OCI-LY7 (cell line): ENCODE measurements at regions not wholly inside any gene's neighbourhood (a gene's known extent, or its start where the extent isn't known, plus 50 kb on each side); places are given as distances from the start of the nearest gene placed in this dataset.

Experiments used
- BruUV-seq: library from RNA; stranded (reverse); fragments of 400-500 nt; replicated peaks from 2 replicates; lab custom pipeline; 2021; lab: Mats Ljungman, UMichigan
- CTCF ChIA-PET: fragments of 300-600 bp; sonication (Branson Sonifier 250); formaldehyde crosslinking; loops from one replicate; lab custom pipeline; 2022; ENCODE audit warnings: antibody characterized with exemption; ENCODE audit not compliant: unreplicated experiment; lab: Charles Lee
- POLR2A ChIA-PET: fragments of 300-600 bp; sonication (Branson Sonifier 250); formaldehyde crosslinking; loops from one replicate; lab custom pipeline; 2022; ENCODE audit warnings: antibody characterized with exemption; lab: Charles Lee
- DNase-seq: peaks from one replicate; pipeline ENCODE4 v3.0.0-alpha.2; 2015; ENCODE audit warnings: low spot score
- H2AFZ ChIP-seq: fragments of 200-600 bp; sonication (generic), shearing (Covaris generic); 2 replicates; pipeline ENCODE4 v1.6.1; 2014; ENCODE audit warnings: mild to moderate bottlenecking, antibody characterized with exemption, low read length, moderate library complexity
- H3K27ac ChIP-seq: fragments of 200-600 bp; sonication (generic); 2 replicates; pipeline ENCODE4 v1.5.1; 2014; ENCODE audit warnings: mixed run types, low read depth, mild to moderate bottlenecking, moderate library complexity, low read length, inconsistent platforms; ENCODE audit not compliant: poor library complexity, severe bottlenecking
- H3K36me3 ChIP-seq: fragments of 200-600 bp; sonication (generic); 2 replicates; pipeline ENCODE4 v1.6.1; 2014; ENCODE audit warnings: mild to moderate bottlenecking, antibody characterized with exemption, low read length, moderate library complexity, mixed read lengths; ENCODE audit not compliant: insufficient read depth
- H3K4me1 ChIP-seq: fragments of 200-600 bp; sonication (generic); 2 replicates; pipeline ENCODE4 v1.5.1; 2014; ENCODE audit warnings: mild to moderate bottlenecking, low read length; ENCODE audit not compliant: insufficient read depth, poor library complexity, severe bottlenecking
- H3K4me2 ChIP-seq: fragments of 200-600 bp; sonication (generic); 2 replicates; pipeline ENCODE4 v1.6.1; 2014; ENCODE audit warnings: mild to moderate bottlenecking, low read length
- H3K4me3 ChIP-seq: fragments of 200-600 bp; sonication (generic); 2 replicates; pipeline ENCODE4 v1.5.1; 2014; ENCODE audit warnings: mild to moderate bottlenecking, low read depth, low read length; ENCODE audit not compliant: poor library complexity, severe bottlenecking
- H3K79me2 ChIP-seq: fragments of 200-600 bp; sonication (generic); 2 replicates; pipeline ENCODE4 v1.6.1; 2016; ENCODE audit warnings: low read depth, mild to moderate bottlenecking, low read length, moderate library complexity, mixed read lengths; ENCODE audit not compliant: insufficient read depth
- H3K9me2 ChIP-seq: fragments of 200-600 bp; sonication (generic); 2 replicates; pipeline ENCODE4 v1.6.1; 2016; ENCODE audit warnings: mild to moderate bottlenecking, low read length, mixed read lengths; ENCODE audit not compliant: insufficient read depth
- H3K9me3 ChIP-seq: fragments of 200-600 bp; sonication (generic); 2 replicates; pipeline ENCODE4 v1.6.1; 2014; ENCODE audit warnings: mild to moderate bottlenecking, mixed run types, low read length, mixed read lengths
- H4K20me1 ChIP-seq: fragments of 200-600 bp; sonication (generic); 2 replicates; pipeline ENCODE4 v1.6.1; 2014; ENCODE audit warnings: mild to moderate bottlenecking, antibody characterized with exemption, low read length, moderate library complexity, mixed read lengths; ENCODE audit not compliant: insufficient read depth
- EZH2phosphoT487 ChIP-seq: fragments of 200-600 bp; sonication (generic); IDR thresholded peaks from 2 replicates; pipeline ENCODE4 v1.6.1; 2018; ENCODE audit warnings: low read depth, borderline replicate concordance, mild to moderate bottlenecking, mixed run types, antibody characterized with exemption, low read length, moderate library complexity, mixed read lengths
- intact Hi-C: fragments of 100-400 bp; cut with micrococcal nuclease; formaldehyde crosslinking; loops from one replicate; pipeline ENCODE4 v1.10.0; 2022; ENCODE audit not compliant: unreplicated experiment
- TF ChIP-seq, protein P1 (sequence below): fragments of 200-600 bp; sonication (generic); conservative IDR thresholded peaks from 2 replicates; pipeline ENCODE4 v1.5.1; 2014; ENCODE audit warnings: mild to moderate bottlenecking, antibody characterized with exemption, low read length, moderate library complexity, mixed read lengths

DNA sequence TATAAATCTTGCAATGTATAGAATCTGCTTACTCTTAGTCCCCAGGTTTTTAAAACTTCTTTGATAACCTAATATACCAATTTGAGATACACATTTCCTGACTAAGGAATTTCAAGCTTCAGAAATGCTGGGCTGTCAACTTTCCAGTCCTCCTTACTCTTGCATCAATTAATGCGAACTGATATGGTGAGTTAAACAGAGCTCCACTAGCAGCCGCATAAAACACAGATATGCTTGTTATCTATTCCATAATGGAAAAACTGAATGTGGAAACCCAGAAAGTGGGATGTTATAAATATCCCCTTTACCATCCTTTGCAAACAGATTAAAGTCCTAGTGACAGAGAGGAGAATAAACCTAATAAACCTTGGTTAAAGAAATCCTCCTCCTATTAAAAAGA is 1913.7 kb downstream of the STIM2 start:
- POLR2A ChIA-PET, result no interaction called here
- no peak overlapping the region for H3K4me3 ChIP-seq
- DNase-seq, result no peak
- no peak overlapping the region for H3K4me2 ChIP-seq
- H3K9me3 ChIP-seq, result no peaks in the 10 kb centered on the region
- no peaks in the 10 kb centered on the region for H3K79me2 ChIP-seq
- intact Hi-C loops, result no loop called here
- no peak overlapping the region for H3K27ac ChIP-seq
- no peaks in the 10 kb centered on the region for H3K9me2 ChIP-seq
- no peak overlapping the region for H2AFZ ChIP-seq
- CTCF ChIA-PET, result no interaction called here
- no peaks in the 10 kb centered on the region for H3K4me1 ChIP-seq
- H4K20me1 ChIP-seq, result no peaks in the 10 kb centered on the region
- TF ChIP-seq, protein P1, sequence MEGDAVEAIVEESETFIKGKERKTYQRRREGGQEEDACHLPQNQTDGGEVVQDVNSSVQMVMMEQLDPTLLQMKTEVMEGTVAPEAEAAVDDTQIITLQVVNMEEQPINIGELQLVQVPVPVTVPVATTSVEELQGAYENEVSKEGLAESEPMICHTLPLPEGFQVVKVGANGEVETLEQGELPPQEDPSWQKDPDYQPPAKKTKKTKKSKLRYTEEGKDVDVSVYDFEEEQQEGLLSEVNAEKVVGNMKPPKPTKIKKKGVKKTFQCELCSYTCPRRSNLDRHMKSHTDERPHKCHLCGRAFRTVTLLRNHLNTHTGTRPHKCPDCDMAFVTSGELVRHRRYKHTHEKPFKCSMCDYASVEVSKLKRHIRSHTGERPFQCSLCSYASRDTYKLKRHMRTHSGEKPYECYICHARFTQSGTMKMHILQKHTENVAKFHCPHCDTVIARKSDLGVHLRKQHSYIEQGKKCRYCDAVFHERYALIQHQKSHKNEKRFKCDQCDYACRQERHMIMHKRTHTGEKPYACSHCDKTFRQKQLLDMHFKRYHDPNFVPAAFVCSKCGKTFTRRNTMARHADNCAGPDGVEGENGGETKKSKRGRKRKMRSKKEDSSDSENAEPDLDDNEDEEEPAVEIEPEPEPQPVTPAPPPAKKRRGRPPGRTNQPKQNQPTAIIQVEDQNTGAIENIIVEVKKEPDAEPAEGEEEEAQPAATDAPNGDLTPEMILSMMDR, result no peak
- TF ChIP-seq EZH2phosphoT487, result no peak
- no peaks in the 10 kb centered on the region for H3K36me3 ChIP-seq
- no TSS peak for BruUV-seq

GRCh38 chr4:28776004-28776403 is 1915.4 kb downstream of the STIM2 start:
- BruUV-seq, result no TSS peak
- Histone ChIP-seq H3K4me2 (no peak overlapping the region), H3K9me3 (no peaks in the 10 kb centered on the region), H3K4me3 (no peak overlapping the region), H3K4me1 (no peaks in the 10 kb centered on the region), H3K9me2 (no peaks in the 10 kb centered on the region), H3K79me2 (no peaks in the 10 kb centered on the region), H3K36me3 (no peaks in the 10 kb centered on the region), H2AFZ (no peak overlapping the region), H4K20me1 (no peaks in the 10 kb centered on the region), H3K27ac (no peak overlapping the region)
- TF ChIP-seq EZH2phosphoT487, result no peak
- TF ChIP-seq, protein P1, result no peak
- ChIA-PET POLR2A (no interaction called here), CTCF (no interaction called here)
- intact Hi-C loops, result no loop called here
- no peak for DNase-seq

- Histone ChIP-seq H3K36me3 (no peaks in the 10 kb centered on the region), H4K20me1 (no peaks in the 10 kb centered on the region), H3K4me3 (no peak overlapping the region), H2AFZ (no peak overlapping the region), H3K9me3 (no peaks in the 10 kb centered on the region), H3K4me1 (no peaks in the 10 kb centered on the region), H3K9me2 (no peaks in the 10 kb centered on the region), H3K79me2 (no peaks in the 10 kb centered on the region), H3K4me2 (no peak overlapping the region), H3K27ac (no peak overlapping the region)
- ChIA-PET POLR2A (interaction anchor here (0.6 kb wide), 1 partner anchor 837 kb away, joined by 3 read pairs; no protein-coding TSS in a partner anchor), CTCF (no interaction called here)
- intact Hi-C loops, result no loop called here
- no peak for TF ChIP-seq EZH2phosphoT487
- no peak for DNase-seq
- no TSS peak for BruUV-seq
These were observed 1923.5 kb downstream of the STIM2 start for GRCh38 chr4:28784188-28784587.
